ENCODE measurements at regions not wholly inside any gene's neighbourhood (a gene's known extent, or its start where the extent isn't known, plus 50 kb on each side); places are given as distances from the start of the nearest gene placed in this dataset.

DNA sequence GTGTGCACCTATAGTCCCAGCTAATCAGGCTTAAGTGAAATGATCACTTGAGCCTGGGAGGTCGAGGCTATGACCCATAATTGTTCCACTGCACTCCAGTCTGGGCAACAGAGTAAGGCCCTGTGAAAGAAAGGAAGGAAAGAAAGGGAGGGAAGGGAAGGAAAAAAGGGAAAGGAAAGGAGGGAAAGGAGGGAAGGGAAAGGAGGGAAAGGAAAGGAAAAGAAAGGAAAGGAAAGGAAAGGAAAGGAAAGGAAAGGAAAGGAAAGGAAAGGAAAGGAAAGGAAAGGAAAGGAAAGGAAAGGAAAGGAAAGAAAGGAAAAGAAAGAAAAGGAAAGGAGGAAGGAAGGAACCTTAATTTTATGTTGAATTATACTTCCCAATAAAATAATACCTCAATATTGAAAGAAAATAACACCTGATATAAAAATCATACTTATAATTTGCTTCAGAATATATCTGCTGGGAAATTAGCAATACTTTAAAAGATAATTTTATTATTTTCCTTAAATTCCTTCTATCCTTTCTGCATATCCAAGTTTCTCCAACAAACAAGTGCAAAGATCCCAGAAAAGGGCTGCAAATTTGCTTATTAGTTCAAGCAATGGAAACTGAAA, 177.3 kb downstream of the KLF12 start:
- TF ChIP-seq, protein P1, sequence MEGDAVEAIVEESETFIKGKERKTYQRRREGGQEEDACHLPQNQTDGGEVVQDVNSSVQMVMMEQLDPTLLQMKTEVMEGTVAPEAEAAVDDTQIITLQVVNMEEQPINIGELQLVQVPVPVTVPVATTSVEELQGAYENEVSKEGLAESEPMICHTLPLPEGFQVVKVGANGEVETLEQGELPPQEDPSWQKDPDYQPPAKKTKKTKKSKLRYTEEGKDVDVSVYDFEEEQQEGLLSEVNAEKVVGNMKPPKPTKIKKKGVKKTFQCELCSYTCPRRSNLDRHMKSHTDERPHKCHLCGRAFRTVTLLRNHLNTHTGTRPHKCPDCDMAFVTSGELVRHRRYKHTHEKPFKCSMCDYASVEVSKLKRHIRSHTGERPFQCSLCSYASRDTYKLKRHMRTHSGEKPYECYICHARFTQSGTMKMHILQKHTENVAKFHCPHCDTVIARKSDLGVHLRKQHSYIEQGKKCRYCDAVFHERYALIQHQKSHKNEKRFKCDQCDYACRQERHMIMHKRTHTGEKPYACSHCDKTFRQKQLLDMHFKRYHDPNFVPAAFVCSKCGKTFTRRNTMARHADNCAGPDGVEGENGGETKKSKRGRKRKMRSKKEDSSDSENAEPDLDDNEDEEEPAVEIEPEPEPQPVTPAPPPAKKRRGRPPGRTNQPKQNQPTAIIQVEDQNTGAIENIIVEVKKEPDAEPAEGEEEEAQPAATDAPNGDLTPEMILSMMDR (IDR thresholded peaks at IDR 0.05), result no peak

DNA sequence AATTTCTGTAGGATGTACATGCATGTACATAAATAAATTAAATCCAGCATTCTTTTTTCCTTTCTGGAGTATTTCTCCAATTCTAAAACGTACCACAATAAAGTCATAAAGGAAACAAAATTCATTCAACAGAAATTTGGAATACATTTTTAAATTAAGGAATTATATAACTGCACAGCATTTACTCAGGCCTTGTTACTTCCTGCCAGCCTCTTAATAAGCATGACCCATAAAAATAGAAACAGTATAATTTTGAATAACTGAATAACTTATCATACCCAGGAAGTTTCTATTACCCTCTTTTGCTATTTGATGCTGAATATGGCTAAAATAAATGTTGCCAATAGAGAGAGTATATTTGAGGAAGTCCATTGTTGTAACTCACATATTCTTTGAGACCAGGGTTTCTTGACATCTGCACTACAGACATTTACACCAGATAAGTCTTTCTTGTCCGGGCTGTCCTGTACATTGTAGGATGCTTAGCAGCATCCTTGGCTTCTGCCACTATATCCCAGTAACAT, 178.2 kb downstream of the KLF12 start:
- TF ChIP-seq, protein P1 (IDR thresholded peaks at IDR 0.05), result no peak

DNA sequence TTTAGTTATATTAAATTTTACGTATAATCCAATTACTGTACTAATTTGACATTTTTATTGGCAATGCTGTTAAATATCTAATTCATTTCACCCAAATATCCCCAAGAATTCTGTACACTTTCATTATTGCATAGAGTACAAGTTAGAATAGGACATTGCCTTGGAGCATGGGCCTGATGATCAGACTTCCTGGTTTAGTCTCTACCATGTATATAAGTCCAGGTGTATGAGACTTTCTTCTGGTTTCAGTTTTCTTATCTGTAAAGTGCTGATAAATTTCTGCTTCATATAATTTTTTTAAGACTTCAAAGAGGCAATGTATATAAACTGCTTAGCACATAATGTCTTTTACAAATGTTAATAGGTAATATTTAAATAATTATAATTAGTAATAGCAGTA, 179.4 kb downstream of the KLF12 start:
- TF ChIP-seq, protein P1 (IDR thresholded peaks at IDR 0.05), result no peak

DNA sequence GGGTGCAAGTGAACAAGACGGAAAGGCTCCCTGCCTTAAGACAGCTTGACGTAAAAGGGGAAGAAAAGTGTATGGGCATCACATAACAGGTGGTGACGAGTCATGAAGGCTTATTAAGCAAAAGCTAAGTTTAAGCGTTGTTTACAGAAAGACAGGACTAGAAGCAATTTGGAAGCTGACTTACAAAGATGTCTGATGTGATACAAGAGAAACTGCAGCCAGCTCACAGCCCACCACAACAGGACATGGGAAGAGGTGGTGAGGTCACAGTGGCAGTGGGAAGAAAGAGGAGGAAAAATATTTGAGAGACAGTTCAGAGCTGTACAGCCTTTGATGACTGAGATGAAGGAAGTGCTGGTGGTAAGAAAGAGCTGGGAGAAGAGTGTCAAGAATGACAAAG, 181.6 kb downstream of the KLF12 start:
- TF ChIP-seq, protein P1 (IDR thresholded peaks at IDR 0.05), result no peak

DNA sequence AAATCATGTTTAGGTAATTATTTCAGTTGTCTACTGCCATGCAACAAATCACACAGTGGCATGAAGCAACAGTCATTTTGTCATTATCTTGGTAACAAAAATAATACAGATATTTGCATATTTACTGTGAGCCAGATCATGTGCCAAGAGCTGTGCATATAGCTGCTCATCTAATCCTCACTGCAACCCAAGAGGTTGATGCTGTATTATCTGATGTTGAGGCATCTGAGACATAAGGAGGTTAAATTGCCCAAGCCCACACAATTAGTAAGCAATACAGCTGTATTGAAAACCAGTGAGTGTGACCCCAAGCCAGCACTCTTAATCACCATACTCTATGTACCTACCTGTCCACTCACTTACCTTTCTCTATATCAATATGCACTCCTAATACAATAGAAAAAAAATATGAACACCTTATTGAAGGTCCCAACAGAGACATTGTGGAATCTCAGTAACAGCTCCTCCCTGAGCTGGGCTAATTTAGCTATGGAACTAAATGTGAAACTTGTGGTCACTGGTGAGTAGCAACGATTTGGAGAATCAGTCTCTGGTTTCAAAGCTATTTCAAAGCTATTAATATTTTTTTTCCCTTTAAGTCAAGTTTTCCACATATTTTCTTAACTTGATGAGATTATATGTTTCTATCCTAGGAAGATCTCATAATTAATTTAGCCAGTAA, 185.2 kb downstream of the KLF12 start:
- TF ChIP-seq, protein P1 (IDR thresholded peaks at IDR 0.05), result no peak

DNA sequence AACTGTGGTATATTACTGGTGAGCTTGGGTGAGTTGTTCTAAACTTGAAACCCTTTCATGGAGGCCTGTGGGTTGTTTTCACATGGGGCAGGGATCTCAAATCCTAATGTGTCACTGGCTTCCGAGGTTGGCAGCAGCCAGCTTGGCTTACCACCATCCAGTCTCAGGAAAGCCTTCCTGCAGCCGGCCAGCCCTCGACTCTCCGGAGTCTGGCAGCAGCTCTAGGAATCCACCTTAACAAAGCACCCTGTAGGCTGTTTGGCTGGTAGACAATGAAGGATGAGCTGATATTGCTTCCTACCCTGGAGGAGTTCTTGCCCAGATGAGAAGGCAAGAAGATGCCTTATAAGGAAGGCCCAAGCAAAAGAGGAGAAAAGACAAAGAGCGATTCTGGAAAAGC, 188.3 kb downstream of the KLF12 start:
- TF ChIP-seq, protein P1 (IDR thresholded peaks at IDR 0.05), result no peak

DNA sequence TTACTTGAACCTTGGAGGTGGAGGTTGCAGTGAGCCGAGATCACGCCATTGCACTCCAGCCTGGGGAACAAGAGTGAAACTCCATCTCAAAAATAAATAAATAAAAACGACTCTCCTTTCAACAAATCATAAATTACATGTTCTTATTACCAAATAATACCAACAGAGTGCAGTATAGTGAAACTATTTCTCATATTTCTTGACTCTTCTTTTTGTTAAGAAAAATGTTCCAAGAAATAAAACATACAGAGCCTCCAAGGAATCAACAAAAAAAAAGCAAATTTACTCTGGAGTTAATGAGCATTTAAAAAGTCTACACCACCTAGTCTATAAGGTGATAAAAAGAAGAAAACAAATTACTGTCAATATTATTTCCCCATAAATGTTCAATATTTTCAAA, 188.8 kb downstream of the KLF12 start:
- TF ChIP-seq, protein P1 (IDR thresholded peaks at IDR 0.05), result no peak

Measured in LNCAP (cell line).